ENCODE measurements at regions not wholly inside any gene's neighbourhood (a gene's known extent, or its start where the extent isn't known, plus 50 kb on each side); places are given as distances from the start of the nearest gene placed in this dataset.
"Not testable (repeated sequence)": the region's sequence is repeated elsewhere in the genome, so short reads cannot be mapped to it uniquely, and the experiment has no call there.

DNA sequence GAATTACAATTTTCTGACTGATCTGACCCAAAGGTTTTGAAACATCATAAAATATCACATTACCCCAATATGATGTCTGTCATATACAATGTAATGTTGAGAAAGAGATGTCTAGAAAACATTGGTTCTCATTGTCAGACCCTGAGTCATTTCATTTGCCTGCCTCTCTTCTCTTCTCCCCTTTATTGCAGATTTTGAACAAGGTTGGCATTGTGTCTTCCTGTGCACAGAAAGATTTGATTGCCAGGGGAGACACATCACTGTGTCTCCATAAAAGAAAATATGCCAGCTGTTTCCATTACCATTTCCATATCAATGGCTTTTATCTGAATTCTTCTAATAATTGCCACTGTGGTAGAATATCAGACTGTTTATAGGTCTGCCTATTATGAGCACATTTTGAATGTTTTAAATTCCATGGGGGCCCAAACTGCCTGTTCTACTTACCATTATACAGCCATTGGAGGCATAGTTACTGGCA is 65.6 kb downstream of the IFI44 start:
- no peak for DNase-seq

DNA sequence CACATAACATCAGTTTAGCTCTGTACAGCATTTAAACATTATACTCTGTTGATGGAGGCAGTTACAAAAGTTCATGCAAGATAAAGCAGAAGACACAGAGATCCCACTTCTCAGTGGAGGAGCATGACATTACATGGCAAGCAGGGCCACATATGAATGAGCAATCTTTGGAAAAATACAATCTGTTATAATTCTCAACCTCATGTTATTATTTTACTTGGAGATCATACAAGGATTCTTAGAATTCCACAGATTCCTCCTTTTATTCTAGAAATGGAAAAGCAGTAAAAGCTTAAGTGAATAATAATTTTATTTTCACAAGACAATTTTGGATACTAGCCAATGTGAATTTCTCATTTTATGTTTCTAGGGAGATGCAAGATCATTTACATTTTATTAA is 66.6 kb downstream of the IFI44 start:
- DNase-seq, result no peak

DNA sequence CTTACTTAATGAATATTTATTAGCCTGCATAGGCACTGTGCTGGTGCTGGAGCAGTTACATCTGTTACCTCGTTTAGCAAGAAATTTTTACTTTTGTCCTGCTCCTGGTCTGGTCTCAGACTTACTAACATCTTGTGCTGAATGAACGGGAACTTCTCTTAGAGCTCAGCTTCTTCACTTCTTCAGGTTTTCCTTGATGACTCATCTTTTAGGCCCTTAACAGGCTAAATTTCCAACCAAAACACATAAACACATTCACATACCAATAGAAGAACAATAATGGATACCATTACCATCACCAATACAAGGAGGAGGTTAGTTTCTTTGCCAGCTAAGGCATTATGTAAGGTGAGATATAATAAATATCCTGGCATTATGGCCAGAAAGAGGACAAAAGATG is 68.9 kb downstream of the IFI44 start:
- DNase-seq, result no peak

DNA sequence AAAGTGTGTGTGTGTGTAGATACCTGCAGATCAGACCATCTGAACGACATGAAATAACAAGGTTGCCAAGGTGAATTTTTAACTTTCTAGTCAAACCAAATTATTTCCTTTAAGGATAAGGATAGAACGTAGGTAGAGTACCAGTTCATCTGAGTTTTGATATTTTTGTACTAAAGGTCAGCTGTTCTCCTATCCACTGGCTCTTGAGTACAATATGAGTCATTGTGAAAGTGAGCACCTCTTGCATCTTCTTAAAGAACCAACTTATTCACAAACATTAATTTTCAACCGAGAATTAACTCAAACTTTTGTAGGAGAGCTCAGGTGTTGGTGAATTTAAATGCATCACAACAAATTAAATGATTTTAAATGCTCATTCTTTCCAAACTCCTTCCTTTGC is 71.5 kb downstream of the IFI44 start:
- DNase-seq, result no peak

DNA sequence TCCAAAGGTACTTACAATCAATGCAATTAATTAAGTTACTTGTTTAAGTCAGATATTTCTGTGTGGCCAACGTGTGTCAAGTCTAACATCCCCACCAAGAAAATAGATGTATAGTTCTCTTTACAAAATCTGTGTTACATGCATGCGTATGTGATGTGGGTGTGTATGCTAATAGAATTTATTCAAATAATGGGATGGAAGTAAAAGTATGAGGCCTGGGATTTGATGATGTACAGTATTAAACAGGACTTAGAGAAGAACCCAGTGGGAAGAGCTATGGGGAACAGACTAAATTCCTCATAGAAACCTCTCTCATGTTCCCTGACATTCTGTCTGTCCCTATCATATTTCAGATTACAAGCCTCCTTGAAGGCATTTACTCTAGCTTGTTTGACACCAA is 72.5 kb downstream of the IFI44 start:
- DNase-seq, result peak in 1 of 2 experiments; percentile 18

DNA sequence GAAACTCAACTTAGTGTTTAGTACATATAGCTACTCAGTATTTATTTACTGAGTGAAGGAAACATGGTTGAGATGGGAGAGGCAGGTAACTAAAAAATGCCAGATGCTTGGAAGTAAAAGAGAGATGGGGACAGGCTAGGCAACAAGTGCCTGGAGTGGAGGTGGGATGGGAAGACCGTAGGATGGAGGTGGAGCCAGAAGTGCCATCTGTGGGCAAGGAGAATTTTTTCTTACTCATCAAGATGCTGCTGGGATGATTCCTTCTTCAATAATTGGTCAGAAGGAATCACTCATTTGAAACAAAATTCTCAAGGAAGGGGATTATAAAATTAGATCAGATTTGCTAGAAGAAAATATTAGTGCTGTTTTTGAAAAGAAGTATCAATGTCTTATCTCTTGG is 72.9 kb downstream of the IFI44 start:
- peak in 1 of 2 experiments; percentile 14 for DNase-seq

DNA sequence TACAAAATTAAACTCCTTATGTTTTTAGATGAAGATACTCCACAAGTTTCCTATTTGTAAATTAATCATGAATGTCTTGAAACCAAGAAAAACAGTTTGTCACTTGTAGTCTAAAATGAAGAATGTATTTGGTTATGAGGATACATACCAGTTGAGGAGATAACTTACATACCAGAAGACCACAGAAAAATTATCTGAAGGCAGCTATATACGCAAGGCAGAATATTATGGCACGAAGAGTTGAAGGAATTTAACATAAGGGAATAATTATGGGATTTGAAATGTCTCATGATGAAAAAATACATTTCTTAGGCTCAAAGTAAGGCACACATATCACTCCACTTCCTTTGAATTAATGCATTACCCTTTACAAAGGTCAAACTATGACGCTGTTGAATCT is 73.3 kb downstream of the IFI44 start:
- DNase-seq, result no peak

DNA sequence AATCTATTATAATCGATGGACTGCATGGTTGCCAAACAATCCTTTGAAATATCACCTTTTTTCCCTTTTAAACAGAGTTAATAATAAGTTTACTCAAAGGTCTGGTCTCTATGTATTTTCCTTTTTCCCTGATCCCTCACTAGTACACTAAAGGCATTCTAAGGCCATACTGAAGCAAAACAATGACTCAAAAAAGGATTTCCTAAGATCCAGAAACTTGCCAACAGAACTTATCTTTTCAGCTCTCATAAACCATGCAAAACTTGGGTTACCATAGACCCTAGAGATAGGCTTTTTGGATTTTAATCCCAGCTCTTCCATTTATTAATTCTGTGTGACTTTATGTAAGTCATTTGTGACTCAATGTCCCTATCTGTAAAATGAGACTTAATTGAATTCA is 77.1 kb downstream of the IFI44 start:
- DNase-seq, result no peak

DNA sequence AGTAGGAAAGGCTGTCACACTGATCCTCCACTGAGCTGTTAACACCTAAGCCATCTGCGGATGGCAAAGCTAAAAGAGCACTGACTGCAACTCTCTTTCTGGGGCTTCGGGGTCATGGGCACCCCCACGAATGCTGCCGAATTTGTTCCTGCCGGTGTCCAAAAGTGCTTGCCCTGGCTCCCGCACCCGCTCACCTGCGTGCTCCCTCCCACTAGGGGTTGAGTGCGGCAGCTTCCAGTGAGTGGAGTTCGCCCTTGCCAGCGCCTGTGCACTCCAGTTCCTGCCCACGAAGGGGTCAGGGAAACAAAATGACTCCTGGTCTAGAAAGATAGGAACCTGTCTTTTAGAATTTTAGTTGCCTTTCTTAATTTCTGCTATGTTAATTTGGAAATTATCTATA is 78.7 kb downstream of the IFI44 start:
- DNase-seq, result no peak

DNA sequence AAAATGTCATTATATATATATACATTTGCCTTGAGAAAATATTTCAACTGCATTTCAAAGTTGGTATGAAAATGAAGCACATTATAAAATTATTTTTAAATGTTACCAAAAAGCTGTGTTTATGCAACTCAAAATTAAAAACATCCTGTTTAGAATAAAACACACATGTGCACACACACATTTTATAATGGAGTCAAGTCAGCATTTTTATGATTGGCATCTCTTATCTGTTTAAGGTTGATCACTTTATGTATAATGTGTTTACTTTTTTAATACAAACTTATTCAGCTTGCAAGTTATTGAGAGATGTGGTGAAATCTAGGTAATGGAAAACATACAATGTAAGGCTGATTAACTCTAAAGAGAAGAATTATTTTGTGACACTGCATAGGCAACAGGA is 80.4 kb downstream of the IFI44 start:
- DNase-seq, result no peak

DNA sequence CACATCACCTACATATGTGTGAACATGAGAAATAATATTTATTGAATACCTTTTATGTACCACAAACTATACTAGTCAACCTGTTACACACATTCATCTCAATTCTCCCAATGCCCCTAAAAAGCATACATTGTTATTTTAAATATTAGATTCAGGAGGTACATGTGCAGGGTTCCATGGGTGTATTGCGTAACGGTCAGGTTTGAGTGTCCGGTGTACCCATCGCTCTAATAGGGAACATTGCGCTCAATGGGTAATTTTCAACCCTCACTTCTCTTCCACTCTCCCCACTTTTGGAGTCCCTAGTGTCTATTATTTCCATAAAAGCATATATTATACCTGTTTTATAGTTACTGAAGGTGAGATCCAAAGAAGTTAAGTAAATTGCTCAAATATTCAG is 82.0 kb downstream of the IFI44 start:
- no peak for DNase-seq

DNA sequence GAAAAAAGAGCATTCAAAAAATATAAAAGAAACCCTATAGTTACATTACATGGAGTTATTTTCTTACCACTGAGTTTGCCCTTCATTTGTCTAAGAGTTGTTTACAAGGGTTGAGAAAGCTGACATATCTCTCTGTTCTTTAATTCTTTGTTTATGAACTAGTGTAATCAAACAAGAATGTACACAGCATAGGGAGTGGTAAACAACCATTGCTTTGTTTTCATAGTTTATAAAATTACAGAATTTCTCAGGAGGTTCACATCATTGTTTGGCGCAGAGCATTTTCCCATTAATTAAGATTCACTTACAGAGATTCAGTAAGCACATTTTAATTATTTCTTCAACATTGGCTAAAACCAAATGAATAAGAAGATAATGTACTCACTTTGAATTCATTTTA is 87.6 kb downstream of the IFI44 start:
- no peak for DNase-seq

DNA sequence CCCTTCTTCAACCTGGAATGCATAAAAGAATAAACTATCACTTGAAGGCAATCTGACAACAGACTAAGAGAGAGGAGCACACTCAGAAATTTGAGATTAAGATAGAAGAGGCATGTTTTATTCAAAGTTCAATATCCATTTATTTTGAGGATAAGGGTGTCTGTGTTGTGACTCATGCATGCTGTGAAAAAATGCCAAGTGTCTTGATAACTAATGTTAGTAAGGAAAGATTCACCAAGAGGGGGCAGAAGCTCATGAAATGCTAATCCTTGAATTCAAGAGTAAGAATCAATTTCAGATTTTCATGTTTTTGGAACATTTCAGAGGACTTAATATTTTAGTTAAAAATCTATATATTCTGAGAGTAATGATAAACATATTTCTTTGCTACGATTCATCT is 94.0 kb downstream of the IFI44 start:
- DNase-seq, result no peak

DNA sequence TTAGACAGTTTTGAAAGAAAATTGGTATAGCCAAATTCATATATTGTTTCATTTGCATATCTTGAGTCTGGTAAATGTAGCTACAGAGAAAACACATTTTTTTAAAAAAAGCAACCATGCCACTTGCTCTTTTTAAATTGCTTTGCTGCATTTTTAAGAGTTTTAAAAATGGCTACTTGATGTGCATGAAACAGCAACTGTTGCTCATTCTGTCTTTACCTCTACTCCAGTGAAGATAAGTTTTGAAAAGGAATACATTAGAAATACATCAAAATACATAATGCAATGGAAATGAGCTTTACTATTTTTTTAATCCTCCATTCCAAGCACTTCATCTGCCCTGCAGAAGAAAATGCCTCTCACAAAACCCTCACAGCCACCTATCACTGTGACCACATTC is 95.5 kb downstream of the IFI44 start:
- DNase-seq, result no peak

DNA sequence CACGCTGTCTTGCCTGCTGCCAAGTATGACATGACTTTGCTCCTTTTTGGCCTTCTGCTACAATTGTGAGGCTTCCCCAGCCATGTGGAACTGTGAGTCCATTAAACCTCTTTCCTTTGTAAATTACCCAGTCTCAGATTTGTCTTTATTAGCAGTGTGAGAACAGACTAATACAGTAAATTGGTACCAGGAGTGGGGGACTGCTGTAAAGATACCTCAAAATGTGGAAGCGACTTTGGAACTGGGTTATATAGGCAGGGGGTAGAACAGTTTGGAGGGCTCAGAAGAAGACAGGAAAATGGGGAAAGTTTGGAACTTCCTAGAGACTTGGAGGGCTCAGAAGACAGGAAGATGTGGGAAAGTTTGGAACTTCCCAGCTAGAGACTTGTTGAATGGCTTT is 104.0 kb downstream of the IFI44 start:
- not testable (repeated sequence) for DNase-seq

DNA sequence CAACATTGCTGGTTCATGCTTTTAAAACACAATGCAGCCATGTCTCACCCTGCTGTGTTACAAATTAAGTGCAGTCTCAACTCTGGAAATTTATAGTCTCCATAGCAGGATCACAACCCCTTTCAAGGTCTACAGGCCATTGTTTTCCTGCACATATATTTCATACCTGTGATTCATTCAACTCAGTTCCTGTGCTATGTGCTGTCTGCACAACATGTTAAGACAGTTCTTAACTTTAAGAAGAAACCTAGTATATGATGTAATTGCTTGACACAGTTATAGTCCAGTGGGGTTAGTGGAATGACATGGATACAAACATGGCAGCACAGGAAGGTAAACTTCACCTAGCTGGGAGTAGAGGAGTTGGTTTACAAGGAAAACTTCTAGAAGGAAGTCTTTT is 106.4 kb downstream of the IFI44 start:
- DNase-seq, result no peak

DNA sequence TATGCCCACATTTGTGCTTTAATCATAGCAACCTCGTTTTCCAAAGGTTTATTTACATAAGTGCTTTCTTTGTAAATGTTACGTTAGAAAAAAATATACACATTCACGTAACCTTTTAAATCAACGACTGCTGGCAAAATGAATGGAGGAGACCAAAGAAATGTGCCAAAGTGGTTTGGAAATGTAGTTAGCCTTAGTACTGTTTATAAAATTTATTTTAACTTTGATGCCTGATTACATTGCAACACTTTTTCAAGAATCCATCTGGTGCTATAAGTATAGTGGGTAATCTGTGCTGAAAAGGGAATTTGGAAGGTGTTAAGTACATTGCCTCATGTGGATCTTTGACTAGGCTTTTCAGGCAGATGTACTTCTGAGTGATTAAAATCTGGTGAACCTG is 108.9 kb downstream of the IFI44 start:
- peak; percentile 24 to 67 for DNase-seq

DNA sequence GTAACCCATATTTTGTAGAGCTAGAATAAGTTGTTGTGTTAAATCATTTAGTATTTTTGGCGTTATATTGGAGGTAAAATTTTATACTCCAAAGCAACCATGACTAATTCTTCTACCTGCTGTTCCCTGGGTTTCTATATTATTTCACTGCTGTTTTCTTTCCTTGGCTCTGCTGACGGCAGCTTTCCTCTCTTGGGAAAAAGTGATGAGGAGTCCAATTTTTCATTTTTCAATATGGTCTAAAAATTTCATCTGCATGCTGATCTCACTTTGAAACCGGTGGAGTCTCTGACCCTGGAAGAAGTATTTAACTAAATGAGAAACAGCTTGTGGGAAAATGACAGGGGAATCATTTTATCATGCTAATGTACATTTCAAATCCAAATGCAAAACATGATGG is 110.2 kb downstream of the IFI44 start:
- no peak for DNase-seq

DNA sequence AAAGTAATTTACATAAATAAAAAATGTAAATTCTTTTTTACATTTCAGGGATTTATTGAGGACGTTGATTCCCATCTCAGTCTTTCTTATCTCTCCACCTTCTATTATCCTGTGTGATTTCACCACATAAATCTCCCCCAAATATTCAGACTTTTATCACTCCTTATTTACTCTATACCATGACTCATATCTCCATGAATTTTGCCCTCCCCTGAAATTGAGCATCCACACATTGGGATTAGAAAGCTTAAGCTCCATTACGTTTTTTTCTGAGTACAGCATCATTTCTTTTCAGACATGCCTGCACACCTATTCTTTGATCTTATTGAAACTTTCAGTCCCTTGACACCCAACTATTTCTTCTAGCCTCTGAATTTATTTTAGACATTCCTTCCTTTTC is 111.2 kb downstream of the IFI44 start:
- DNase-seq, result no peak

DNA sequence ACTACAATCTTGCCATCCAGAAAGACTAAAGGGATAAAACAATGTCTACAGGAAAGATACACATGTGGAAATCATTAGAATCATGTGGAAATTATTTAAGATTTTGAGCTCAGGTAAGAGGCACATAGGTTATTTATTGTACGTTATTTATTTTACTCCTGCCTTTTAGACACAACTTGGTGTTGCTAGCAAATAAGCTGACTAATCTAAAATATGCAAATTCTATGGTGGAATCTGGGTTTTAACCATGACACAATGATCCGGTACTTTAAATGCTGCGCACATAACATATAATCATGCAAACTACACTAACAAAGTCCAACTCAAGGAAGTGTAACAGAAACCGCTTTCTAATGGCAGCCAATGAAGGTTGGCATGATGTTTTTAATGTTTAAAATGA is 112.5 kb downstream of the IFI44 start:
- no peak for DNase-seq

DNA sequence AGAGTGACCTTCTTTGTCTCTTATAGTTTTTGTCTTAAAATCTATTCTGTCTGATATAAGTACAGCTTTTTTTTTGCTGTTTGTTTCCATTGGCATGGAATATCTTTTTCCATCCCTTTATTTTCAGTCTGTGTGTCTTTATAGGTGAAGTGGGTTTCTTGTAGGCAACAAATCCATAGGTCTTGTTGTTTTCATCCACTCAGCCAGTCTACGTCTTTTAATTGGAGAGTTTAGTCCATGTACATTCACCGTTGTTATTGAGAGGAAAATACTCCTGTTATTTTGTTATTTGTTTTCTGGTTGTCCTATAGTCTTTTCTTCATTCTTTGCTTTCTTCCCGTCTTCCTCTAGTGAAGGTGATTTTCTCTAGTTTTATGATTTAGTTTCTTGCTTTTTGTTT is 115.9 kb downstream of the IFI44 start:
- no peak for DNase-seq

DNA sequence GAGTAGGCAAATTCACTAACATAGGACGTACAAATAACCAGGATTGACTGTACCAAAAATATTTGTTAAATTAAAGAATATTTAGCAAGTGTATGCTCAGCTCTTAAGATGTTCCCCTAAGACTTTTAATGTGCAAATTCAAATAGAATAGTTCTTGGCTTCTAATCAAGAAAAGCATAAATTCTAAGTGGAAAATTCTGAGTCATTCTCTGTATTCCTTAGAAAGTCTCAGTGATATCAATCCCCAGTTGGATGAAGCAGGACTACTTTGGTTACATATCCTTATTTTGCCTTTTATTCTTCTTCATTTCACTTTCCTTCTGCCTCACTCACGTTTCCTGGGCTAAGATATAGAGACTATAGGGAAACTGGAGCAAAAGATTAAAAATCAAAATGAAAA is 130.2 kb downstream of the IFI44 start:
- no peak for DNase-seq

DNA sequence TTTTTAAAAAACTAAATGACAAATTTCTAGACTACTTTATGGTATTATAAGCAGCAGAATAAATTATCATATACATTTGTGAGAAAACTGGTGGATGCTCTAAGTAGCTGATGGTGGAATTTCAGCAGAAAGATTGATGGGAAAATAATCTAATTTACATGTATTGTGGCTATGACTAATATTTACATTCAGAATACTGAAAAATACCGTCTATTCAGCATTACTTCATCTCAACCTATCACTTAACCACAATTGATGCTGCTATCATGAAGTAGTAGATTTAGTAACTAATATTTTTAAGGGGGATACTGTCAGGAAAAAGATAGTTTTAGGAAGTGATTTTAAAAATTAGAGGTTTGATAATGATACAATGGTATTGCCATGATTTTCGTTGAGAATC is 137.9 kb downstream of the IFI44 start:
- no peak for DNase-seq

DNA sequence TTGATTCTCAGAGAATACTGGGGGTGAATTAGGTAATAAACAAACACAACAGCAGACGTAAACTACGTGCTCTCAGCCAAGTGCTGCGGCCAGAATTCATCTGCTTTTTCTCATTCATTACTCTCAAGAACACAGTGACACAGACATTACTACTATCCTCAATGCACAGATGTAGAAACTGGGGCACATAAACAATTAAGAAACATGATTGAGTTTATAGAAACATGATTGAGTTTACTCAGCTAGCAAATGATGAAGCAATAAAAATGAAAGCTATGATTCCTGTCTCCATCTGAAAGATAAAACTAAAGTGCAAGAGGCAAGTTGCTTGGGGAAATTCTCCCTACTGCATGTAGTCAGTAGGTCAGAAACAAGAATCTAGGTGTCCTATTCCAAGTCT is 140.5 kb downstream of the IFI44 start:
- DNase-seq, result no peak

DNA sequence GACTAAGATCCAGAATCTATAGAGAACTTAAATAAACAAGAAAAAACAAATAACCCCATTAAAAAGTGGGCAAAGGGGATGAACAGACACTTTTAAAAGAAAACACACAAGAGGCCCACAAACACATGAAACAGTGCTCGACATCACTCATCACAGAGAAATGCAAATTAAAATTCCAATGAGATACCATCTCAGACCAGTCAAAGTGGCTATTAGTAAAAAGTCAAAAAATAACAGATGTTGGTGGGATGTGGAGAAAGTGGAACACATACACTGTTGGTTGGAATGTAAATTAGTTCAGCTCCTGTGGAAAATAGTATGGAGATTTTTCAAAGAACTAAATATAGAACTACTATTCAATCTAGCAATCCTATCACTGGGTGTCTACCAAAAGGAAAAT is 143.1 kb downstream of the IFI44 start:
- DNase-seq, result no peak

DNA sequence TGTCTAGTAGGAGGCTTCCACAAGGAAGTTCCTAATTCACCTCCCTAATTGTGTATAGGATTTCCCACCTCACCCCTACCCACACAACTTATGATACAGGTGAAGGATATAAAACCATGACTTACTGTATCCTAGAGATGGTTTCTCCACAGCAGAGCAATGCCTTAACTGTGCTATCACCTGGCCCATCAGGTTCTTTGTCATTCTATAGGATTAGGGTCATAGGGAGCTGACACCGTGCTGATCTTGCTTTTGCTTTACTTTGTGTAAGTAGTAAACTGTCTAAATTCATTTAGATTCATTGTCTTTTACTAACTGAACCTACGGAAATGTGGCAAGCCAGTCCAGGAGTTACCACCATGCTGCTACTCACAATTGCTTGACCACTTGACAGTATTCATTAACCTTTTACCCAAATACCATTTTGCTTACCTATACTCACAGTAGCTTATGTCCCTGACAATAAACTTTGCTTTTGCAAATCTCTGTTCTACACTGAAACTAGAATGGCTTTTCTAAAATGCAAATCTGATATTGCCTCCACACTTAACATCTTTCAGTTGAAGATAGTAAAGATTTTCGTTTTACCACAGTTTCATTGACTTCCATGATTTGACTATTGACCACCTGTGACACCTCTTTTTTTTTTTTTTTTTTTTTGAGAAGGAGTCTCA is 147.6 kb downstream of the IFI44 start:
- no peak for DNase-seq

All from NCI-H524 (cell line).